ENCODE measurements at regions not wholly inside any gene's neighbourhood (a gene's known extent, or its start where the extent isn't known, plus 50 kb on each side); places are given as distances from the start of the nearest gene placed in this dataset.

DNA sequence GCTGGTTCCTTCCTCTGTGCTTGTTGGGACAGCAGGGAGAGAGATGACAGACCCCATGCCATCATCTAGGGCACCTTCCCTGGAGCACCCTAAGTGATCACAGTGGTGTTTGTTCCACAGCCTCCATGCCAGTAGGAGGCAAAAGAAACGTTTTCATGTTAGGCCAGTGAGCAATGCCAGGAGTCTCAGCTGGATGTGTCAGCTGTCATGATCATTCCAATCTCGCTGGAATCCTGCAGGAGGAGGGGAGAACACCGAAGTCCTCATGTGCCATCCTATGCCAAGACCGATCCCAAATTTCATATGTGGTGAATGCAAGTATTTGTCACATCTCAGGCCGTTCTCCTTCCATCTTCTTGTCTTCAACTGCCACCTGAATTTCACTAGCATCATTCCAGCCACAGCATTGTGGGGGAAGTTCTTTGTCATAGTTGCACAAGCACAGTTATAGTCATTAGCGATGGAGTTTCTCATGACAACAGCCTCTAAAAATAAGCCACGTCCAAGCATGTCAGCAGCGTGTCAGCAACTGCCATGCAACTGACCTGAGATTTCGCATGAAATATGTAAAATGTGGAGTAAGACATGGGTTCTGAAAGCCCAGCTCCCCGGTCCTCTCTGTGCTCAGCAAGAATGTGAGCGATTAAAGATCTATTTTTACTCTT, 97.2 kb upstream of the DNAH5 start:
- TF ChIP-seq FOXJ3 (CRISPR knock-in tag; IDR thresholded peaks at IDR 0.05; ENCODE audit: borderline replicate concordance) (no peak), PRDM15 (CRISPR knock-in tag; IDR thresholded peaks at IDR 0.05) (no peak), TCF7 (CRISPR knock-in tag; IDR thresholded peaks at IDR 0.05; ENCODE audit: low read depth) (no peak), ZBTB21 (CRISPR knock-in tag; IDR thresholded peaks at IDR 0.05; ENCODE audit: borderline replicate concordance) (no peak), CTCF (IDR thresholded peaks at IDR 0.05) (no peak), CBFB (CRISPR knock-in tag; IDR thresholded peaks at IDR 0.05; ENCODE audit: low read depth) (no peak), NR2C2 (CRISPR knock-in tag; IDR thresholded peaks at IDR 0.05) (no peak), ATF3 (CRISPR knock-in tag; conservative IDR thresholded peaks at IDR 0.05) (no peak), TP53 (CRISPR knock-in tag; IDR thresholded peaks at IDR 0.05) (no peak), E2F4 (CRISPR knock-in tag; IDR thresholded peaks at IDR 0.05; ENCODE audit: borderline replicate concordance, low read depth) (no peak)
- TF ChIP-seq, protein P1, sequence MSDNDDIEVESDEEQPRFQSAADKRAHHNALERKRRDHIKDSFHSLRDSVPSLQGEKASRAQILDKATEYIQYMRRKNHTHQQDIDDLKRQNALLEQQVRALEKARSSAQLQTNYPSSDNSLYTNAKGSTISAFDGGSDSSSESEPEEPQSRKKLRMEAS (CRISPR knock-in tag; IDR thresholded peaks at IDR 0.05), result no peak

All from WTC11 (cell line).